HG03558 (cell line): ENCODE measurements at regions not wholly inside any gene's neighbourhood (a gene's known extent, or its start where the extent isn't known, plus 50 kb on each side); places are given as distances from the start of the nearest gene placed in this dataset.

ENCODE experiments used
- ATAC-seq: cut with Tn5 transposase; IDR thresholded peaks from one replicate; pipeline ENCODE4 v1.9.1; 2021; ENCODE audit warnings: moderate number of reproducible peaks; ENCODE audit not compliant: unreplicated experiment; ENCODE audit errors: extremely low read depth

- no peak for ATAC-seq
Measured at GRCh38 chr6:6704103-6705060, 115.9 kb downstream of the LY86 start.

GRCh38 chr6:6705061-6705425, 116.5 kb downstream of the LY86 start:
- no peak for ATAC-seq

- no peak for ATAC-seq
Measured at GRCh38 chr6:6705915-6706675, 117.6 kb downstream of the LY86 start.

GRCh38 chr6:6707143-6707542, 118.6 kb downstream of the LY86 start:
- no peak for ATAC-seq

- ATAC-seq: no peak
Measured at GRCh38 chr6:6709106-6709505, 120.6 kb downstream of the LY86 start.

GRCh38 chr6:6711031-6711785, 122.7 kb downstream of the LY86 start:
- ATAC-seq: no peak

- no peak for ATAC-seq
Measured at GRCh38 chr6:6711832-6712448, 123.4 kb downstream of the LY86 start.

- no peak for ATAC-seq
Measured at GRCh38 chr6:6712449-6713403, 124.2 kb downstream of the LY86 start.

GRCh38 chr6:6713657-6714056, 125.1 kb downstream of the LY86 start:
- no peak for ATAC-seq

GRCh38 chr6:6714118-6714897, 125.8 kb downstream of the LY86 start:
- no peak for ATAC-seq

- no peak for ATAC-seq
Measured at GRCh38 chr6:6714953-6715352, 126.4 kb downstream of the LY86 start.

- no peak for ATAC-seq
Measured at GRCh38 chr6:6715465-6715864, 126.9 kb downstream of the LY86 start.

GRCh38 chr6:6716998-6717763, 128.7 kb downstream of the LY86 start:
- no peak for ATAC-seq

- ATAC-seq: no peak
Measured at GRCh38 chr6:6717953-6718352, 129.4 kb downstream of the LY86 start.

- ATAC-seq: no peak
Measured at GRCh38 chr6:6721606-6722005, 133.1 kb downstream of the LY86 start.

- no peak for ATAC-seq
Measured at GRCh38 chr6:6722195-6722594, 133.7 kb downstream of the LY86 start.

GRCh38 chr6:6723361-6723760, 134.8 kb downstream of the LY86 start:
- no peak for ATAC-seq
